ENCODE measurements at regions not wholly inside any gene's neighbourhood (a gene's known extent, or its start where the extent isn't known, plus 50 kb on each side); places are given as distances from the start of the nearest gene placed in this dataset.
"Not testable (repeated sequence)": the region's sequence is repeated elsewhere in the genome, so short reads cannot be mapped to it uniquely, and the experiment has no call there.

- Mint-ChIP-seq H3K27me3 (peaks cover 4% of the 10 kb centered on the region), H3K4me3 (no peak overlapping the region), H3K27ac (no peak overlapping the region), H3K9me3 (peaks cover 2% of the 10 kb centered on the region), H3K4me1 (no peaks in the 10 kb centered on the region), H3K36me3 (no peaks in the 10 kb centered on the region)
- DNase-seq = no peak
Measured at GRCh38 chr10:16234916-16235315, 201.9 kb upstream of the PTER start.

- Mint-ChIP-seq H3K27ac (no peak overlapping the region), H3K9me3 (peaks cover 10% of the 10 kb centered on the region), H3K4me1 (no peaks in the 10 kb centered on the region), H3K4me3 (no peak overlapping the region), H3K36me3 (no peaks in the 10 kb centered on the region), H3K27me3 (peaks cover 3% of the 10 kb centered on the region)
- no peak for DNase-seq
Measured at GRCh38 chr10:16242446-16242845, 194.4 kb upstream of the PTER start.

GRCh38 chr10:16242859-16243613 lies 193.8 kb upstream of the PTER start:
- Mint-ChIP-seq H3K4me3 (no peak overlapping the region), H3K9me3 (peaks cover 10% of the 10 kb centered on the region), H3K36me3 (no peaks in the 10 kb centered on the region), H3K27me3 (peaks cover 3% of the 10 kb centered on the region), H3K27ac (no peak overlapping the region), H3K4me1 (no peaks in the 10 kb centered on the region)
- DNase-seq = no peak

GRCh38 chr10:16250136-16250535 lies 186.7 kb upstream of the PTER start:
- not testable (repeated sequence) for H3K27ac Mint-ChIP-seq, H3K4me3 Mint-ChIP-seq, H3K9me3 Mint-ChIP-seq, H3K36me3 Mint-ChIP-seq, H3K4me1 Mint-ChIP-seq, DNase-seq, H3K27me3 Mint-ChIP-seq

GRCh38 chr10:16256336-16256735 lies 180.5 kb upstream of the PTER start:
- Mint-ChIP-seq H3K4me3 (no peak overlapping the region), H3K9me3 (peaks cover 10% of the 10 kb centered on the region), H3K36me3 (no peaks in the 10 kb centered on the region), H3K27me3 (peaks cover 4% of the 10 kb centered on the region), H3K27ac (no peak overlapping the region), H3K4me1 (no peaks in the 10 kb centered on the region)
- no peak for DNase-seq

- DNase-seq = no peak
- Mint-ChIP-seq H3K27ac (no peak overlapping the region), H3K9me3 (peaks cover 6% of the 10 kb centered on the region), H3K4me3 (no peak overlapping the region), H3K36me3 (no peaks in the 10 kb centered on the region), H3K4me1 (no peaks in the 10 kb centered on the region), H3K27me3 (peaks cover 4% of the 10 kb centered on the region)
Measured at GRCh38 chr10:16258291-16259040, 178.3 kb upstream of the PTER start.

- H3K36me3 Mint-ChIP-seq = no peaks in the 10 kb centered on the region
- H3K27ac Mint-ChIP-seq = no peak overlapping the region
- H3K4me3 Mint-ChIP-seq = no peak overlapping the region
- H3K4me1 Mint-ChIP-seq = no peaks in the 10 kb centered on the region
- H3K27me3 Mint-ChIP-seq = peaks cover 4% of the 10 kb centered on the region
- peaks cover 3% of the 10 kb centered on the region for H3K9me3 Mint-ChIP-seq
- no peak for DNase-seq
Measured at GRCh38 chr10:16259726-16260125, 177.1 kb upstream of the PTER start.

- no peaks in the 10 kb centered on the region for H3K4me1 Mint-ChIP-seq
- peaks cover 3% of the 10 kb centered on the region for H3K9me3 Mint-ChIP-seq
- DNase-seq = no peak
- H3K27me3 Mint-ChIP-seq = peaks cover 4% of the 10 kb centered on the region
- H3K4me3 Mint-ChIP-seq = no peak overlapping the region
- no peak overlapping the region for H3K27ac Mint-ChIP-seq
- no peaks in the 10 kb centered on the region for H3K36me3 Mint-ChIP-seq
Measured at GRCh38 chr10:16260388-16260787, 176.4 kb upstream of the PTER start.

GRCh38 chr10:16271571-16271970 lies 165.2 kb upstream of the PTER start:
- H3K4me3 Mint-ChIP-seq = no peak overlapping the region
- no peak overlapping the region for H3K27ac Mint-ChIP-seq
- no peaks in the 10 kb centered on the region for H3K36me3 Mint-ChIP-seq
- H3K27me3 Mint-ChIP-seq = peaks cover 5% of the 10 kb centered on the region
- no peaks in the 10 kb centered on the region for H3K4me1 Mint-ChIP-seq
- peaks cover 1% of the 10 kb centered on the region for H3K9me3 Mint-ChIP-seq
- DNase-seq = no peak

- peaks cover 5% of the 10 kb centered on the region for H3K27me3 Mint-ChIP-seq
- DNase-seq = no peak
- H3K9me3 Mint-ChIP-seq = peaks cover 3% of the 10 kb centered on the region
- H3K36me3 Mint-ChIP-seq = no peaks in the 10 kb centered on the region
- no peaks in the 10 kb centered on the region for H3K4me1 Mint-ChIP-seq
- no peak overlapping the region for H3K4me3 Mint-ChIP-seq
- no peak overlapping the region for H3K27ac Mint-ChIP-seq
Measured at GRCh38 chr10:16274911-16275310, 161.9 kb upstream of the PTER start.

- peaks cover 1% of the 10 kb centered on the region for H3K9me3 Mint-ChIP-seq
- no peaks in the 10 kb centered on the region for H3K27me3 Mint-ChIP-seq
- no peaks in the 10 kb centered on the region for H3K4me1 Mint-ChIP-seq
- no peak for DNase-seq
- no peak overlapping the region for H3K27ac Mint-ChIP-seq
- no peaks in the 10 kb centered on the region for H3K36me3 Mint-ChIP-seq
- H3K4me3 Mint-ChIP-seq = no peak overlapping the region
Measured at GRCh38 chr10:16280595-16280994, 156.2 kb upstream of the PTER start.

- Mint-ChIP-seq H3K27ac (no peak overlapping the region), H3K4me1 (no peaks in the 10 kb centered on the region), H3K27me3 (peaks cover 3% of the 10 kb centered on the region), H3K9me3 (peaks cover 2% of the 10 kb centered on the region), H3K4me3 (no peak overlapping the region), H3K36me3 (no peaks in the 10 kb centered on the region)
- DNase-seq = no peak
Measured at GRCh38 chr10:16292366-16292765, 144.4 kb upstream of the PTER start.

GRCh38 chr10:16297069-16297468 lies 139.7 kb upstream of the PTER start:
- Mint-ChIP-seq H3K4me3 (no peak overlapping the region), H3K27me3 (peaks cover 3% of the 10 kb centered on the region), H3K27ac (no peak overlapping the region), H3K4me1 (no peaks in the 10 kb centered on the region), H3K9me3 (no peaks in the 10 kb centered on the region), H3K36me3 (no peaks in the 10 kb centered on the region)
- no peak for DNase-seq

GRCh38 chr10:16297642-16298041 lies 139.2 kb upstream of the PTER start:
- H3K4me1 Mint-ChIP-seq = no peaks in the 10 kb centered on the region
- no peak overlapping the region for H3K4me3 Mint-ChIP-seq
- no peak overlapping the region for H3K27ac Mint-ChIP-seq
- DNase-seq = no peak
- no peaks in the 10 kb centered on the region for H3K36me3 Mint-ChIP-seq
- H3K27me3 Mint-ChIP-seq = peaks cover 3% of the 10 kb centered on the region
- H3K9me3 Mint-ChIP-seq = no peaks in the 10 kb centered on the region

GRCh38 chr10:16304311-16304710 lies 132.5 kb upstream of the PTER start:
- Mint-ChIP-seq H3K4me3 (no peak overlapping the region), H3K27ac (no peak overlapping the region), H3K36me3 (no peaks in the 10 kb centered on the region), H3K27me3 (peaks cover 3% of the 10 kb centered on the region), H3K9me3 (peaks cover 2% of the 10 kb centered on the region), H3K4me1 (no peaks in the 10 kb centered on the region)
- no peak for DNase-seq

GRCh38 chr10:16310440-16310839 lies 126.4 kb upstream of the PTER start:
- peaks cover 10% of the 10 kb centered on the region for H3K9me3 Mint-ChIP-seq

More at GRCh38 chr10:16310440-16310839, 126.4 kb upstream of the PTER start:
- no peak overlapping the region for H3K4me3 Mint-ChIP-seq
- no peak overlapping the region for H3K27ac Mint-ChIP-seq
- DNase-seq = no peak
- no peaks in the 10 kb centered on the region for H3K4me1 Mint-ChIP-seq
- H3K27me3 Mint-ChIP-seq = peaks cover 3% of the 10 kb centered on the region
- no peaks in the 10 kb centered on the region for H3K36me3 Mint-ChIP-seq

All from activated naive CD8-positive, alpha-beta T cell treated with anti-CD3 and anti-CD28 coated beads for 36 hours (primary cell).